NCI-H1694 treated with DMSO at 0.1 percent for 48 hours (cell line): ENCODE measurements at regions not wholly inside any gene's neighbourhood (a gene's known extent, or its start where the extent isn't known, plus 50 kb on each side); places are given as distances from the start of the nearest gene placed in this dataset.

Experiments
- DNase-seq: peaks from one replicate; lab custom pipeline; 2025; lab: John Stamatoyannopoulos, UW

DNA sequence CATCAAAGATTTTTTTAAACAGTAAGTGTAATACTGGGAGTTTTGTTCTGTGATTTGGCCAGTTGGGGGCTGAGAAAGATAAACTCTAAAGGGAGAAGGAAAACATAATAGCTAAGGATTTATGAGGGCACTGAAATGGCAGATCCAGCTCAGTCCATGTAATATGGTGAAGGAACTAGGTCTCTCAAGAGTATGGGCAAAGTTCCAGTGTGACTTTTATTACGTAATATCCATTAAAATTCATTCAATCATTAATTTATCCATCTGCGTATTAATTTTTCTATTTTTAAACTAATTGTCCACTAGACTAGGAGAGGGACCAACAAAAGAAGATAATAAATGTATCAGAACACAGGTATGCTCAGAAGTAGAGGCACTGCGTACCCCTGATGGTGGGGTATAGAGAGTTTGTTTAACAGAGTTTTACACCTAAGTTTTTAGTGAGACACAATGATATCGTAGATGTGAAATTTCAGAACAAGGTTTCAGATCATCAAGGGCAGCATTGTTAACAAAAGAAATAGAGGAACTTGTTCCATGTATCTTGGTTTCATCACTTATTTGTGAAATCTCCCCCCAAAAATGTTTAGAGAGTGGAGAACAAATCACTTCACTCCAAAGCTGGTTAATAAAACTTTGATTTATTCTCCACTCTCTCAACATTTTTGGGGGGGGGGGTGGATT, 351.1 kb downstream of the GRXCR1 start:
- DNase-seq = no peak

DNA sequence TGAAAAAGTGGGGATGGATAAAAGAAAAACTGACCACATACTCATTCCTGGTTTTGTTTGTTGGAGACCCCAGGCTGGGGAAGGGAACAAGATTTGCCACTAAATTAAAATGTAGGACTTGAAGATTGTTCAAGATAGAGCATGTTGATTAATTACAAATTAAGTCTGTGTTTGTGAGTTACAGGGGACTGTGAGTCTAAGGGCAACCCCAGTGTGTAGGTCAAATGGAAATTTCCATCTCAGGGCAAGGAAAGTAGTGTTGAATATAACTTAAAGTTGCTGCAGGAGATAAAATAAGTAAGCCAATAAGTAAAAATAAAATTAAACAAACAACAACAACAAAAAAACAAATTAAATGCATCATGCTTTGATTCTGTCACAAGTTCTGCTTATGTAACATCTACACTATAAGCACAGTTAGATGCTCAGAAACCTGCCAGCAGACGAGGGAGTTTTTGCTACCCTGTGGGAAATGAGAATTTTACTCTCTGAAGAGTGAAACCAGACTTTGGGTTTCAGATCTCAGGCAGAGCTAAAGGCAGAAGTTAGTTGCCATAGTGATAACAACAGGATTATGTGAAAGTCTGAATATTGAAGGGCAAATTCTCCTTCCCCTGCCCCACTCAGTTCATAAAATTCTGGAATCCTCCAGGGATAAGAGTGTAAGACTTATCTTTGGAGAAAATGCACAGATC, 352.3 kb downstream of the GRXCR1 start:
- DNase-seq = no peak

DNA sequence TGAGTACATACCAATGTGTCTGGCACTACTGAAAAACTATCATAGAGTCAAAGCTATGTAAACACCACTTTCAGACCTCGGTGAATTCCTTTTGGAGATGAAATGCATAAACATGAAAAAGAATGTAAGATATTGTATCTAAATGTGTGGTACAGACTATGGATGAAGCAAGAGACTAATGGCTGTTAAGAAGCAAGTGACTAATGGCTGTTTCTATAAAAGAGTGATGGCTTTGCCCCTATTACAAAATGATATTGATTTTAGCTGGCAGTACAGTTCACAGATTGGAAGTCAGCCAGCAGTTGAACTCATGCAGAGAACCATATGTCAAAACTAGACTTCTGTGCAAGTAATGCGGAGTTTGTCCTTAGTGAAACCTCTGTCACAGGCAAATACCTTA, 359.3 kb downstream of the GRXCR1 start:
- peak; percentile 72 for DNase-seq

DNA sequence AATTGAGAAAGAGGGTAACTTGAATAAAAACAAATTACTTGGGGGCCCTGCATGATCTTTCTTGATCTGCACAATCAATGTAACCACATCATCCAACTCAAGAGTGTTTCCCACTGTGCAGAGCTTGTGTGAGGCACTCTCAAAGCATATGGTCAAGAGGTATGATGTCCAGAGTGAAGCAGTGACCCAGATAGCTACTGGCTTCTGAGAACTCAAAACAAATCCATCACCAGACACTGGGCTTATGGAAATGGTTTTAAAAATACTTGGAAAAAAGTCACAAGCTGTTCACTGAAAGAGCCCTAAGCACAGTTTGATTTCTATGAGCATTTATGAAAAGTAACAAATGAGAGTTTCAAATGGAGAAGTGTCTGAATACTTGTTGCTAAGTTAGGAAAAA, 361.0 kb downstream of the GRXCR1 start:
- no peak for DNase-seq

DNA sequence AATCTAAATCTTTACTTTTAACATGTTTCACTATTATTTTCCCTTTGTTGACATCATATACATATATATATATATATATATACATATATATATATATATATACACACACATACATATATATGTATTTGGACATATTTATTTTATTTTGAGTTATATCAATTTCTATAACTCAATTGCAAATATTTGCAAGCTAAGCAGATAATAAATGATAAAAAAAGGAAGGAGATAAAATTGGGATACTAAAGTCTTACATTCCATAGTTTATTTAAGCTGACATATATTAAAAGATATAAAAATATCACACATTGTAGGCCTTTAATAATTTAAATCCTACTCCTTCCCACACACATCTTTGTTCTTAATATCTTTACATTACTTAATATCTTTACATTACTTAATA, 372.2 kb downstream of the GRXCR1 start:
- no peak for DNase-seq

DNA sequence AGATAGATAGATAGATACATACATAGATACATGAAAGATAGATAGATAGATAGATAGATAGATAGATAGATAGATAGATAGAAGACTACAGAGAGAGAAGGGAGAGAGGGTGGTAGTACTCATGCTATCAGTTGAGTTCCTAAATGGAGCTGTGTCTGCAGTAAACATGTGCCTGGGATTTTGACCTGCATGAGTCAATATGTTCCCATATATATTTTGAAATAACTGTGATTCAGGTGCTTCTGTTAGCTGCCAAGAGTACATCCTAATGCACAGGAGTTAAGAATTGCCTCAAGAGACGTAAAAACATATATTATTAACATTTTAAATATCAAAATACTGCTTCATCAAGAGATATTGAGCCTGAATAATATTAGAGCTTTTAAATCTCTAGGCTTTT, 379.4 kb downstream of the GRXCR1 start:
- no peak for DNase-seq

DNA sequence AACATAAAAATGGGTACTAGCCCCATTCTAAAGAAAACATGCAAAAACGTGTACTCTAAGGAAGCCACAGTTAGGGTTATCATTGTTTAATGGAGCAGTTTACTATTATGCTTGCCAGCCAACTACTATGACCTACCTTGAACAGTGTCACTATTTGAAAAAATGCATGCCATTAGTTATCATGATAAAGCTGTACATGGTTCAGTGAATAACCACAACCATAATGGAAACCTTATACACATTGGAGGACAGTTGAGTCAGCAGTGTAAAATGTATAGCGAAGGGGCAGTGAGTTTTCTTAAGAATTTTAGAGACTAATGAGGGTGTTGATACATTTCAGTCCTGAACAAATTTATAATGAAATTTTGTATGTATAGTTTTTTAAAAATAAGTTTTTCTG, 381.9 kb downstream of the GRXCR1 start:
- DNase-seq = no peak

DNA sequence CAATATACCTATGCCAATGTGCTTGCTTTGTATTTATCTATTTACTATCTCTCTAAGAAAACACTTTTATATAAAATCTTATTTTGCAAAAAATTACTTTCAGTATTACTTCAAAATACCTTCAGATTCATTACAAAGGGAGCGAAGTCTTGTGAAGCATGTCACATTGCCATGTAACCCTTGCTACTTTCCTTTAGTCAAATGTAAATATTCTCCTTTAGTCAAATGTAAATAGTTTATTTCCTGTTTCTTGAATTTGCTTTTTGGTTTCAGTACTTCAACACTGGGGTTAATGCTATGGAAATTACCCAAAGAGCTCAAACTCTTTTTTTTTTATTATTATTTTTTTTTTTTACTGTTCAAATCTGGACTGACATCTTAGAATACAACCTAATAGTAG, 383.3 kb downstream of the GRXCR1 start:
- DNase-seq = no peak

DNA sequence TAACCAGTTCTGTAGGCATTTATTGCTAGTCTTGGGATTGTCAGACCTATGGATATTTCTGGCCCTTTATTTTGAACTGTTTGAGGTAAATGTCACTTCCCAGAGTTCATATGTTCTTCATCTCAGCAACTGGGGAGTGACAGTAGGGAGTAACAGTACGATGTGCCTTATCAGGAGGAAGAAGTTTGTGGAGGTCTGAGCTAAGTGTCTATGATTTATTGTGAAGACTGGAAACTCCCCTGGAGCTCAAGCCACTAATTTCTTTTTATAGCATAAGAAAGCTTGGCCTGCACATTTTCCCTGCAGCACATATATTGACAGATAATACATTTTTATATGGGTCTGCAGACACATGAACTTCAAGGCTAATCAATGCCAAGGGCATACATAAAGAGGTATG, 383.8 kb downstream of the GRXCR1 start:
- DNase-seq = no peak

DNA sequence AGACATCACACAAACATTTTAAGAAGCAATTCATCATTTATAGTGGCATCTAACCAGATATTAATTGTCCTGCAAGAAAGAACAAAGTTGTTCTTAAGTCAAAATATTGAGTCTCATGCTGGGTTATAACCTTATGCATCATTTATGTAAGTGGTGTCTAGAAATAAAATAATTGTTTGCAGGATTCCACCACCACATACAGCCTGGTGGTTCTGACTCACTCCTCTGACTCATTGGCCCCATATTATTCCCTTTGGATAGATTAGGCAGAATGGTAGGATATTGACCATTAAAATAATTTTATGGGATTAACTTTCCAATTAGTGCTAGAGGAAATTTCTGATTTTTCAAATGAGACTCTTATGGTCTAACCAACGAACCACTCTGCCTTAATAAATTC, 384.5 kb downstream of the GRXCR1 start:
- DNase-seq = no peak

DNA sequence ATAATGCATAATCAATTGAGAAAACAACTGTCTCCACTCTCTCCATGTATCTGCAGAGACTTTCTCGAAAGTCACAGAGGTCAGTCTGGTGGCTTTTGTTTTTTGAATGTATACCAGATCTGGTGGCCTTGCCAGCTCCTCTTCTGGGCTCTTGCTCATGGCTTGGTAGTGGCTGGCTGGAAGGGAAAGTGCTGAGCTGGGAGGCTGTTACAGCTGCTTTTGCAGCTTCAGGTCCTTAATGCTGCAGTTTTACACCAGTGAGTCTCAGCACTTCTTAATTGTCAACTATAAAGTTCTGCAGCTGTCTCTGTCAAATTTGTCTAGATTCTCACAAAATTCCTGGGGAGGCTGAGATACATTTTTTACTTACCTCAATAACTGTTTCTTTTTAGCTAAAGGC, 390.0 kb downstream of the GRXCR1 start:
- no peak for DNase-seq

DNA sequence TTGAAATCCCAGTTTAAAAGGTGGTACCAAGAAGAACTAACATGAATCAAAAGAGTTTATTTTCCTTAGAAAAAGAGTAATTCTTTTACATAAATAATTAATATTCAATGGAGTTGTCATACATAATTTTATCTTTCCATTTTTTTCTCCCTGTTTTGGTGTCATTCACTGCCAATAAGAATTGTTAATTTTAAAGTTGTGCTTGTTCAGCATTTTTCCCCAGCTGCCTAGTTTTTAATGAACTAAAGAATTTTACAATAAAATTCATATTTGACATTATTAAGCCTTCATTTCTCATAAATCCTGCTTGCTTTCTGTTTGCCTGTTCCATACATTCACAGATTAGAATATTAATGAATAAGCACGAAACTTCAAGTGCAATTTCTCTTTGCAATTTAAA, 393.6 kb downstream of the GRXCR1 start:
- no peak for DNase-seq

DNA sequence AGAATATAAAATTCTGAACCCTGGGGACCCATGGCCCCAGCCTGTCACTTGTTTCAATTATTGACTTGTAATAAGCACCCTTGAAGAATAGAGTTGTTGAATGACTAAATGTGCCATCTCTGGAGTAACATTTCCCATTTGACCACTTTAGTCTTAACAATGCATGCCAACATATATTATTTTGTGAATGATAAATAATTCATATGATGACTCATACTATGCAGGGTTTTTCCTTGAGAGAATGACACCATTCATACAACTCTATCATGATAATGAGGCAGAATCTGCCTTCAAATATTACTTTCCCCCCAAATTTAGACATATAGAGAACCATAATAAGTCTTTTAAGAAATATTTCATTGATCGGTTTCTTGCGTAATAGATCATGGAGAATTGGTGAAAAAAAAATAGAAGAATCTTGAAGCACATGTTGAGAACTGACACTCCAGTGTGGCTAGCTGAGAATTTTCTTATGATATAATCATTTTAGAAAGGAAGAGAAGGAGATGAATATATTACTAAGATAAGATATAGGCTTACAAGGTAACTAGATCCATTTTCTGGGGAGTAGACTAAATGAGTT, 404.5 kb downstream of the GRXCR1 start:
- DNase-seq = no peak

DNA sequence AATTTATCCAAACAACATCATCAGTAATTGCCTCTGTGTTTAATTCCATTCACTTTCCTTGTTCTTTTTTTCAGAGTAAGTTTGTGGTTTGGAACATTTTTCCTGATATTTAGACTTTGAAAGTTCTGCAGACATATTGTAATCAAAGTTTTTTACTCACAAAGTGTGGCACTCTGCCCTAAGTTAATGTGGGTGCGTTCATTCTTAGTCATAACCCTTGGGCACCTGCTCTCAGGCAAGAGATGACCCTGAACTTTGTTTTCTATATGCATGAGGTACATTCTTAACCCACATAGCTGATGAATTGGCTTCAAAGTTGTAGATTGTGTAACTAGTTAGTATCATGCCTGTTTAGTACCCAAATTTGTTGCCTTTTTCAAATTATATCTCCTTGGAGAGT, 424.3 kb downstream of the GRXCR1 start:
- no peak for DNase-seq

DNA sequence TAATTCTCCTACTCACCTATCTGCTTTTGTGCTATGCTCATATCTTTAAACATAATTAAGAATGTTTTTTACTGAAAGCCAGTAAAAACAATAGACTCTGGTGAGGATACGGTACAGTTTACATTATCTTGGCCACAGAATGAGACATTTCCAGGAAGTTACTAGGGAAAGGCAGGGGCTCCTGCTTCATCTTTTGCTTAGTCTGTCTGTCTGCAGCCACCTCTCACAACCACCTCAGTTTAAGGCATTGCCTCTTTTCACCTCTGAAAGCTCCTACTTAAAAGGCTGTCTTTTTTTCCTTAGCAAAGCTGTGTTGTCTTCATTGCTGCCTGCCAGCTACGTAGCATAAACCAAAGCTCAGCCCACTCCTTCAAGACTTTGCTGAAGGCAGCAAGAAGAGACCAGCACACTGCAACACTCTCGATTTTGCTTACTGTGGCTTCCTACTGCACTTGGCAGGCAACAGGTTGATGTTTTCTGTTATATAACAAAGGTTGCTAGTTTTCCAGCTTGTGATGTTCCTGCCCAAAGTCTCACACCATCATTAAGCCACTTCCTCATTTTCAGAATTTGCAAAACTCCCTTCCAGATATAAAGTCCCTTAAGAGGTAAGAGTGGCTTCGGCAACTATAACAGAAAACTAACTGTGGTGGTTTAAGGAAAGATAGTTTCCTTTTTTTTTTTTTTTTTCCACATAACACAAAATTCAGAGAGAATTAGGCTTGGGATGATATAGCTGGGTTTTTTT, 432.9 kb downstream of the GRXCR1 start:
- DNase-seq = no peak

DNA sequence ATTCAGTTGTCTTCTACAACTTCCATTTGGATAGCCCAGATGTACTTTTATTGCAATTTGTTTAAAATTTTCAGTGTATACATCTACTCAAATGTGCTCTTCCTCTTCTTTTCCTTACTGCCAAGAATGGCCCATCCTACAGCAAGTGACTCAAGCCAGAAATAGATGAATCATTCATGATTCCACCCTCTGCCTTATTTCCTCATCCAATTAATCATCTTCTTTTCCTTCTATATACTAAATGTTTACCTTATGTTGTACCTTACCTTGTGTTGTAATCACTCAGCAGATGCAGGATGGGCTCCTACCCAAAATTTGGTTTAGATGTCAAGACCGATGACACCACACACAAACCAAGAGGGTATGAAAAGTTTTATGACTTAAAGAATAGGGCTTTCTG, 437.8 kb downstream of the GRXCR1 start:
- no peak for DNase-seq

DNA sequence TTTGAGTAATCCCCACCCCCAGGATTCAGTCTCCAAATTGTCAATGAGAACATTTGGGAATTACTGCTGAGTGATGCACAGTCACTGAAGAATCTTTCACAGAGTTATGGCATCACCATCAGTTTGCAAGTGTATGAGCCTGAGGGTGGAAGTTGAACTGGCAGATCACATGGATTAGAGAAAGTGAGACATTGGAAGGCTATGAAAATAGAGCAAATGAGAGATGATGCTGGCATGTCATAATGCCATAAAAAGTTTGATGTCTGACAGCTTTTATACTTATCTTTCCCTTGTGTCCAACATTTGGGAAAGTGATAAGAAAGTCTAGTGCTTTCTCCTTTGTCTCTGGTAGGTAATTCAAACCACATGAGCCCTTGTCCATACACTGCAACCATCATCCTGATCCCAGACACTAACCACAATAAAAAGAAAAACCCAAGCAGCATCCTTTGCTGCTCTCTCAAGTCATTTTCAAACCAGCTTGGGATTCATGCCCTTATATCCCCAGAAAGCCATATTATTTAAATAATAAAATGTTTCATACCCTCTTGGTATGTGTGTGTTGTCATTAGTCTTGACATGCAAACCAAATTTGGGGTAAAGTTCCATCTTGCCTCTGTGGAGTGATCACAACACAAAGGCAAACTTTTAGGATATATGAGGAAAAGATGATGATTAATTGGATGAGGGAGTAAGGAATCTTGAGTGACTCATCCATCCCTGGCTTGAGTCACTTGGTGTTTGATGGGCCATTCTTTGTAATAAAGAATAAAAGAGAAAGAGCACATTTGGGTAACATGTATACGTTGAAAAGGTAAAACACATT, 438.9 kb downstream of the GRXCR1 start:
- no peak for DNase-seq

DNA sequence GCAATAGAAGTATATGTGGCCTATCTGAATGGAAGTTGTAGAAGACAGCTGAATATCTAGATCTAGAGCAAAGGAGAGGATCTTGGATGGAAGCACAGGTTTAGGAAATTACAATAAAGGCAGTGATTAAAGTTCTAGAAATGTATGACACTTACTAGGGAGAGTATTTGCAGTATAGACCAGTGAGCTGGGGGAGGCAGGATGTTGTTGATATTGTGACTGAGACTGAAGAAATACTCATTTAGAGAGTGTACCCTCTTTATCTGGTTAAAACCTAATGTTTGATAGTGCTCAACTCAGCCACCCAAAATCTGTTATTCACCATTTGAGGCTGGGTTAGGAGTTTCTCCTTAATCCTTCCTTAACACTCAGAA, 439.5 kb downstream of the GRXCR1 start:
- DNase-seq = no peak

DNA sequence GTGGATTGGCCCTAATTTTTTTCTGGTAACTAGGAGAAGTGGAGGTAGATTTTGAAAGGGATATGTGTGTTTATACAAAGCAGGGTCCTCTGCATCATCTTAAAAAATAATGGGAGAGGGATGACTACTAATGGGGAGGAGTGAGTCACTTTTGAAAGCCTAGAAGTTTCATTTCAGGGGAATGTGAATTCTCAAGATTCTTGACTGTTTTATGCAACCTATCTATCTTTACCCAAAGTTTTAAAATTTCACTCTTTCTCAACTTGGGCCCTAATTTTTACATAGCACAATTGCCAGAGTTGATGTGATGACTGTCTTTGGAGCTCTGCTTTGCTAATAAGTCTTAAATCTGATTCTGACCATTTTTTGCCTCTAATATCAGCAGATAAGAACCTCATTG, 445.2 kb downstream of the GRXCR1 start:
- DNase-seq = no peak

DNA sequence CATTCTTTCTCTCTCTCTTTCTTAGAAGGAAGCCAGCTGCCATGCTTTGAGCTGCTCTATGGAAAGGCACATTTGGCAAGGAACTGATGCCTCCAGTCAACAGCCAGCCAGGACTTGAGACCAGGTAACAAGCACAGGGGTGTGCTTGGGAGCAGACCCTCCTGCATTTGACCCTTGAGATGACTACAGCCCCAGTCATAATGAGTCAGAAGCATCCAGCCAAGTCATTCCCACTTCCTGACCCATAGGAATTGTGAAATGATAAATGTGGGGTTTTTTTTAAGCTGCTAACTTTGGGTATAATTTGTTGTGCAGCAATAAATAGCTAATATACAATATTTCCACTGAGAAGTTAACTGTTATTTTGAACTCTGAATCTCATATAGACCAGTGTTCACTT, 446.9 kb downstream of the GRXCR1 start:
- DNase-seq = no peak

DNA sequence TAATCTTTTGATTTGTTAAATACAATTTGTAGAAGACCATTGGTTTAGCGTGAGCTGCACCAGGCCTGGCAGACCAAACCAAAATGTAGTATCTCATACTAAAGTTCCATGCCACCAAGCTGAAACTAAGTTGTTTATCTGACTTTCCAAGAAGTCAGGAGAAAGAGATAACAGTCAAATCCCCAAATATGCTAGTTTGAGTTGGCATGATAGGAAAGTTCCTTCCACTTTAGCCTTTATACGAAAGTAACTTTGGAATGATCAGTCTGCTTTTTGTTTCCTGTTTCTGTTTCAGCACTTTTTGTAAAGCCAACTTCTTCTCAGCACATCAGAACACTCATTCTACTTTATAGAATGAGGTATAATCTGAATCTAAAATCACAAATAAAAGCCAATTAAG, 449.2 kb downstream of the GRXCR1 start:
- DNase-seq = no peak

DNA sequence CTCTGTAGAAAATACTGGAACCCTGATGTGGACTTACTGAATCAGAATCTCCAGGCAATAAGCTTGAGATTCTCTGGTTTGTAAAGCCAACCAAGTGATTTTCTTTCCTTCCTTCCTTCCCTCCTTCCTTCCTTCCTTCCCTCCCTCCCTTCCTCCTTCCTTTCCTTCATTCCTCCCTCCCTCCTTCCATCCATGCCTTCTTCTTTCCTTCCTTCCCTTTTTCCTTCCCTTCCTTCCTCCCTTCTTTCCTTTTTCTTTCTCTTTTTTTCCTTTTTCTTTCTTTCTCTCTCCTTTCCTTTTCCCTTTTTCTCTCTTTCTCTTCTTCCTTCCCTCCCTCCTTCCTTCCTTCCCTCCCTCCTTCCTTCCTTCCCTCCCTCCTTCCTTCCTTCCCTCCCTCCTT, 450.8 kb downstream of the GRXCR1 start:
- DNase-seq = no peak
